ENCODE measurements at regions not wholly inside any gene's neighbourhood (a gene's known extent, or its start where the extent isn't known, plus 50 kb on each side); places are given as distances from the start of the nearest gene placed in this dataset.

- TF ChIP-seq CTCF (IDR thresholded peaks at IDR 0.05) (no peak), ZFX (IDR thresholded peaks at IDR 0.05; ENCODE audit: borderline replicate concordance) (no peak)
Measured at GRCh38 chr18:73897517-73897916, 250.1 kb downstream of the FBXO15 start.

All from 22Rv1 (cell line).